Endothelial cell of umbilical vein (primary cell): ENCODE measurements at regions not wholly inside any gene's neighbourhood (a gene's known extent, or its start where the extent isn't known, plus 50 kb on each side); places are given as distances from the start of the nearest gene placed in this dataset.

Experiments
- EZH2 ChIP-seq: IDR thresholded peaks from 2 replicates; pipeline ENCODE4 v1.6.1; 2012; ENCODE audit warnings: borderline replicate concordance, low read depth, mild to moderate bottlenecking, moderate library complexity, low read length, inconsistent platforms; ENCODE audit not compliant: severe bottlenecking
- FOS ChIP-seq: IDR thresholded peaks from 2 replicates; pipeline ENCODE4 v1.6.1; 2011; ENCODE audit warnings: mild to moderate bottlenecking, low read length, moderate library complexity, borderline replicate concordance; ENCODE audit not compliant: insufficient read depth
- GATA2 ChIP-seq: IDR thresholded peaks from 2 replicates; pipeline ENCODE4 v1.7.0; 2011; ENCODE audit warnings: low read depth, mild to moderate bottlenecking, moderate library complexity, mixed read lengths, low read length; ENCODE audit not compliant: insufficient read length, insufficient read depth
- JUN ChIP-seq: IDR thresholded peaks from 2 replicates; pipeline ENCODE4 v1.6.1; 2011; ENCODE audit warnings: borderline replicate concordance, low read depth; ENCODE audit not compliant: insufficient read length, insufficient read depth
- POLR2A ChIP-seq: IDR thresholded peaks from 2 replicates; pipeline ENCODE4 v1.6.1; 2012; ENCODE audit warnings: low read depth, mild to moderate bottlenecking, control low read depth, low read length
- POLR2AphosphoS5 ChIP-seq: IDR thresholded peaks from 2 replicates; pipeline ENCODE4 v1.6.1; 2012; ENCODE audit warnings: low read depth, mild to moderate bottlenecking, control low read depth, low read length, moderate library complexity; ENCODE audit not compliant: insufficient read depth
- TF ChIP-seq, protein P1 (sequence below), 2 donors: IDR thresholded peaks; 1 replicate in 1 of 2; 2 replicates in 1 of 2; pipeline ENCODE4 v1.5.1; 2011; ENCODE audit warnings: low read length in 2 of 2, mild to moderate bottlenecking in 2 of 2, moderate library complexity in 2 of 2, control low read depth in 1 of 2, inconsistent platforms in 1 of 2, low read depth in 1 of 2; ENCODE audit not compliant: insufficient read depth in 1 of 2; ENCODE audit errors: extremely low read depth in 1 of 2
- TF ChIP-seq, protein P2 (sequence below): IDR thresholded peaks from 2 replicates; pipeline ENCODE4 v1.6.1; 2011; ENCODE audit not compliant: insufficient read depth, insufficient read length

DNA sequence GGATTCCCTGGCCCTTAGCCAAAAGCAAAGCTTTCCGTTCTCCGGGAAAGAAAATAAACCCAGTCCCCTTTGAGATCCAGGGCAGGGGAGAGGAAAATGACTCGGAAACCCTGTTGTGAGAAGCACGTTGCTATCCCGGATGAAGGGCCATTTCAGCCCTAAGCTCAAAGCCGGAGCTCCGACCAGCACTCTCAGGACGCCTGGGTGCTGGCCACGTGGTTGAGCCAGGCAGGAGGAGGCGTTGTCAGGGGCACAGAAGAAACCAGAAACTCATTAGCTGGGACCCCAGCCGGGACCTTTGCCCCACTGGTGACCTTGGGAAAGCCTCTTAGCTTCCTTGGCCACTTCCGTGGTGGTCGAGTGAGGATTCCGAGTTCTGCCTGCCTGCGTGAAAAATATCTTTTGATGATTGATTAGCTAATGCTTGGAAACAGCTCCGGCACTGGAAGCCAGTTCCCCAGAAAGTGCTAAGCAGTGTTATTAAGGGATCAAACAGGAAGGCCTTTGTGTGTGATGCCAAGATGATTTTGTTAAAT, 57.6 kb upstream of the FZD10 start:
- TF ChIP-seq, protein P1, sequence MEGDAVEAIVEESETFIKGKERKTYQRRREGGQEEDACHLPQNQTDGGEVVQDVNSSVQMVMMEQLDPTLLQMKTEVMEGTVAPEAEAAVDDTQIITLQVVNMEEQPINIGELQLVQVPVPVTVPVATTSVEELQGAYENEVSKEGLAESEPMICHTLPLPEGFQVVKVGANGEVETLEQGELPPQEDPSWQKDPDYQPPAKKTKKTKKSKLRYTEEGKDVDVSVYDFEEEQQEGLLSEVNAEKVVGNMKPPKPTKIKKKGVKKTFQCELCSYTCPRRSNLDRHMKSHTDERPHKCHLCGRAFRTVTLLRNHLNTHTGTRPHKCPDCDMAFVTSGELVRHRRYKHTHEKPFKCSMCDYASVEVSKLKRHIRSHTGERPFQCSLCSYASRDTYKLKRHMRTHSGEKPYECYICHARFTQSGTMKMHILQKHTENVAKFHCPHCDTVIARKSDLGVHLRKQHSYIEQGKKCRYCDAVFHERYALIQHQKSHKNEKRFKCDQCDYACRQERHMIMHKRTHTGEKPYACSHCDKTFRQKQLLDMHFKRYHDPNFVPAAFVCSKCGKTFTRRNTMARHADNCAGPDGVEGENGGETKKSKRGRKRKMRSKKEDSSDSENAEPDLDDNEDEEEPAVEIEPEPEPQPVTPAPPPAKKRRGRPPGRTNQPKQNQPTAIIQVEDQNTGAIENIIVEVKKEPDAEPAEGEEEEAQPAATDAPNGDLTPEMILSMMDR (IDR thresholded peaks at IDR 0.05; ENCODE audit: extremely low read depth in 1 of 2, insufficient read depth in 1 of 2, low read depth in 1 of 2, low read length in 2 of 2) = no peak
- no peak for TF ChIP-seq POLR2A
- no peak for TF ChIP-seq GATA2
- no peak for TF ChIP-seq POLR2AphosphoS5
- TF ChIP-seq EZH2 = no peak
- no peak for TF ChIP-seq FOS
- TF ChIP-seq, protein P2, sequence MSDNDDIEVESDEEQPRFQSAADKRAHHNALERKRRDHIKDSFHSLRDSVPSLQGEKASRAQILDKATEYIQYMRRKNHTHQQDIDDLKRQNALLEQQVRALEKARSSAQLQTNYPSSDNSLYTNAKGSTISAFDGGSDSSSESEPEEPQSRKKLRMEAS = no peak
- no peak for TF ChIP-seq JUN
